ENCODE measurements at regions not wholly inside any gene's neighbourhood (a gene's known extent, or its start where the extent isn't known, plus 50 kb on each side); places are given as distances from the start of the nearest gene placed in this dataset.
A peak's percentile ranks its signal among the peaks of the same experiment; 100 is the strongest.

GRCh38 chr6:21870076-21870730, 276.7 kb downstream of the SOX4 start:
- peaks cover 18 to 25% (median 19%) of the 10 kb centered on the region in 3 experiments for H3K36me3 Mint-ChIP-seq (ENCODE audit: insufficient read depth in 1 of 3, low read depth in 3 of 3)
- Histone ChIP-seq H3K56ac (ENCODE audit: insufficient read length, low read depth, low read length) (no peak overlapping the region), H3K79me1 (ENCODE audit: insufficient read depth, low read depth, low read length, poor library complexity, severe bottlenecking) (no peaks in the 10 kb centered on the region), H4K20me1 (ENCODE audit: control insufficient read depth, insufficient read depth, insufficient read length) (peaks cover 2% of the 10 kb centered on the region), H3K4me2 (ENCODE audit: insufficient read depth, insufficient read length, low read length) (no peak overlapping the region), H4K91ac (ENCODE audit: insufficient read length, low read depth, low read length) (no peak overlapping the region), H3K9me3 (ENCODE audit: control insufficient read depth, low read depth, low read length) (no peaks in the 10 kb centered on the region), H3K23ac (ENCODE audit: insufficient read length, low read depth, low read length) (no peak overlapping the region), H3K27me3 (ENCODE audit: insufficient read depth, low read length) (no peaks in the 10 kb centered on the region), H2AFZ (ENCODE audit: low read length) (no peak overlapping the region), H3K27ac (ENCODE audit: insufficient read length, low read depth, low read length) (no peak overlapping the region), H2BK15ac (ENCODE audit: low read depth, low read length) (no peak overlapping the region), H3K9ac (ENCODE audit: extremely low read depth, insufficient read length, low read length) (no peak overlapping the region), H3K4ac (ENCODE audit: low read depth, low read length) (no peak overlapping the region), H2BK5ac (ENCODE audit: insufficient read length, low read length) (no peak overlapping the region), H4K5ac (ENCODE audit: insufficient read length, low read depth, low read length) (no peak overlapping the region), H3K4me1 (ENCODE audit: insufficient read depth, low read length) (no peaks in the 10 kb centered on the region; the same call in 1 of the 2 replicates), H3K14ac (ENCODE audit: insufficient read depth, low read length) (no peak overlapping the region), H3K79me2 (ENCODE audit: insufficient read depth, low read length) (peaks cover 3% of the 10 kb centered on the region; the same call in 1 of the 2 replicates), H3T11ph (ENCODE audit: low read length) (no peak overlapping the region), H3K18ac (ENCODE audit: insufficient read length, low read depth, low read length) (peak overlapping the region; percentile 28), H2BK20ac (ENCODE audit: low read depth, low read length, poor library complexity, severe bottlenecking) (no peak overlapping the region), H2AK5ac (ENCODE audit: insufficient read length, low read length) (no peak overlapping the region), H3K23me2 (ENCODE audit: insufficient read length, low read depth, low read length, poor library complexity, severe bottlenecking) (no peaks in the 10 kb centered on the region), H4K8ac (replicated peaks; ENCODE audit: insufficient read length, low read depth, low read length) (no peak overlapping the region), H2BK12ac (ENCODE audit: insufficient read length, low read depth, low read length) (no peak overlapping the region), H2BK120ac (ENCODE audit: low read depth, low read length, poor library complexity, severe bottlenecking) (no peak overlapping the region)
- peaks cover 45 to 51% of the 10 kb centered on the region in 2 experiments for H3K4me1 Mint-ChIP-seq
- H3K9me3 Mint-ChIP-seq, result no peaks in the 10 kb centered on the region
- H3K4me3 Mint-ChIP-seq, result no peak overlapping the region
- no peak for TF ChIP-seq CTCF (conservative IDR thresholded peaks at IDR 0.05)
- WGBS (ENCODE audit: extremely low coverage, insufficient read length, low lambda C conversion rate), result no CpG with 5 or more reads among the region's 5 CpGs
- no peak for DNase-seq
- peak overlapping the region in 1 of 3 experiments; percentile 25; a peak in 2 of 7 replicates for H3K27ac Mint-ChIP-seq
- no peaks in the 10 kb centered on the region for H3K27me3 Mint-ChIP-seq (ENCODE audit: low read depth)
